DMS153 treated with DMSO at 0.1 percent for 48 hours (cell line): ENCODE measurements at regions not wholly inside any gene's neighbourhood (a gene's known extent, or its start where the extent isn't known, plus 50 kb on each side); places are given as distances from the start of the nearest gene placed in this dataset.

Experiments
- DNase-seq: peaks from one replicate; lab custom pipeline; 2025; ENCODE audit not compliant: unreplicated experiment; lab: John Stamatoyannopoulos, UW

DNA sequence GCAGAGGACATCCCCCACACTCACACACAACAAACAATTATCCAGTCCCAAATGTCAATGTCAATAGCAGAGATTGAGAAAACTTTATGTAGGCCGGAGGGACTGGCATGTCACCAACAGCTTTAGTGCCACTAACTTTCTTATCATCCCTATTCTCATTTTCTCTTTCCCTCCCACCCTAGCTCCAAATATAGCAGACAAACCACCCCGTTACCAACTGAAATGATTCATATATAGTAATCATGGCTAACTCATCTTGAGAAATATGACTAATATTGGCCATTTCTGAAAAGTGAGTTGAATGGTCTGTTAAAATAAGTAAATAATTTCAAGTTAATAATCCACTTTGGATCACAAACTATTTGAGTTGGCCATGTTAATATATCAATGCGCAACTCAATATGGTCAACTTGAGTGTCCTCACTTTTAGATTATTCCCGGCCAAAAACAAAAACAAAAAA, 242.1 kb upstream of the RND3 start:
- no peak for DNase-seq

DNA sequence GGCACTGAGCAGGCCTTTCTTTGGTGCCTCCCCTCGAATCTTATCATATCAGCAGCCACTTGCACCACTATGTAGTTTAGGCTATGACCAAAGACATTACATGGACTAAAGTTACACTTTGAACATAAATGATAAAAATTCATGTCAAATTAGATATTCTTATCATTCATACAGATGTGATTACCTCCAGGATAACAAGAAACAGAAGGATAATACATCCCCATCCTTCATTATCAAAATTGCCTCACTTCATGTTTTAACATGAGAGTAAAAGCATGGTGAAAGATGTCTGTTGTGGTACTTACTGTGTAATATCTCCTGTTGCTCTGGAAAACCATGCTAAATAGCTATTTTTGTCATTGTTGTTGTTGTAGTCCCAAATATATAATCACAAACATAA, 230.8 kb upstream of the RND3 start:
- no peak for DNase-seq

DNA sequence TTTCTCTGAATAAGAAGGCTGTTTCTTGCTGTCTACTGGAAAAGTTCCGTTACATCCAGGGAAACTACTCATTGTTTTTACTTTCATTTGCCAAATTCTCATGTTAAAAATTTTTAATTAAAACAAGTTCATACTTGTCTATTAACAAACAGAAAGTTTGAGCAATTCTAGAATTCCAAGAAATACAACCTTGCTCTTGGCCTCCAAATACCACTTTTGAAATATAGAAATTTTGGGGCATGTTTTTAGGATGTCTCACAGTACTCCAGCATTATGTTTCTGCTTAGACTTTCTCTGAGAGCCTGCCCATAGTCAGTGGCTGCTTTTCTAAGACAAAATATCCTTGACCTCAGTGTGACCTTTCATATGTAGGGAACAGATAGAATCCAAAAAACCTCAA, 228.7 kb upstream of the RND3 start:
- no peak for DNase-seq

DNA sequence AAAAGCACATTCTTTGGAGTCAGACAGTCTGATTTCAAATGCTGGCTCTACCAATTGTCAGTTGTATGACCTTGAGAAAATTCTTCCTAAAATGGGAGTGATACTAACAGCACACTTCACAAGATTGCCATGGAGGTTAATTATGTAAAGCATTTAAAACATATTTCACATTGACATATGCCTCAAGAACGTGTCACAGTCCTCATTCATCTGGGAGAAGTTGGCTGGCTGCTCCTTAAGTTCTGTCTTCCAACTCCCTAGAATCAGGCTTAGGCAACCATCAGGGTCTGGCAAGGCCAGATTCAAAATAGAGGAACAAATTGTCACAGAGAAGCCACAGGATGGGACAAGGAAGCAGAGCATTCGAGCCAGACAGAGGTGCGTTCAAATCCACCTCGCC, 228.0 kb upstream of the RND3 start:
- DNase-seq, result no peak

DNA sequence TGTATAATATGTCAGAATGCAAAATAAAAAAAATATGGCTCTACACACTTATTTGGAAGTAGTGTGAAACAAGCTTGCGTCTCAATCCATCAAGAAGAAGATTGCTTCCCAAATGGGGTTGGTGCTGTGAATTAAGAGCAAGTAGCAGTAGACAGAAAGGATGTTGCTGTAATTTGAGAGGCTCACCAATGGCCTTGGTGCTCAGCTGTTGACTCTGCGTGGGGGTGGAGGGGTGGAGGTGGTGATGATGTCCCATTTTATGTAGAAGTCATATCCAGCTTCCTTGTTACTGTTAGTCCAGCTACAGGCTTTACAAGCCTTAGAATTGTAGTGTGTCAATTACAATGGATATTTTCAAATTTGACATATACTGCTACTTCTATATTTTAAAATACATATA, 223.4 kb upstream of the RND3 start:
- DNase-seq, result peak; percentile 21

DNA sequence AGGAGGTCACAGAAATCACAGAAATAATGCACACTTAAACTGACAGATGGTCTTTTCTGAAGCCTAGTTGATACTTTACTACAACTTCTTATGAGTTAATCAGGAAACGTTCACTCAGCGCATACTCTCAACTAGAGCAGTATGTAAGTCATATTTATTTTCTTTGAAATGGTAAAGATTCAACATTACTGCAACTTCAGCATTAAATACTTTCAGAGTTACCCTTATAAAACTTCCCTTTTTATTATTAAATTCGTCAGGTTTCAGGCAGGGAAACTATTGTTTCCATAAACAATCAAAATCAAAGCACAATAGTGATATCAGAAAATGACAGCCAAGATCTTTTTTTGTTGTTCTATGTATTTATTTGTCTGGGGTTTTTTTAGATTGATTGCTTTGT, 222.6 kb upstream of the RND3 start:
- DNase-seq, result no peak

DNA sequence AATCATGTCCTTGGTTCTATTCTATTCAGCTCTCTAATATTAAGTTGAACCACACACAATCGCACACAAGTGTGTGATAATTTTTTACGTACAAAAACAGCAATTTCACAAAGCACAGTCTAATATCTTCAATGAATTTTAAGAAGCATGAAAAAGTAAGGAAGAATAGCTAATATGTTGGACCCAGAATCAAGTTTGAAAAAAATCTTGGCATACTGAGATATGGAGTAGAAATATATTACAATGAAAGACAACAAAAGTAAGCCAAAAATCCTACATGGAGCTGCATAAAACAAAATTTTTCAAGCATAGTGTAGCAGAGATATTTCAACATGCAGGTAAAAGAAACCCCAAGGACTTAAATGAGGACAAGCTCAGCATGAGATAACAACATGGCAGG, 219.1 kb upstream of the RND3 start:
- no peak for DNase-seq

DNA sequence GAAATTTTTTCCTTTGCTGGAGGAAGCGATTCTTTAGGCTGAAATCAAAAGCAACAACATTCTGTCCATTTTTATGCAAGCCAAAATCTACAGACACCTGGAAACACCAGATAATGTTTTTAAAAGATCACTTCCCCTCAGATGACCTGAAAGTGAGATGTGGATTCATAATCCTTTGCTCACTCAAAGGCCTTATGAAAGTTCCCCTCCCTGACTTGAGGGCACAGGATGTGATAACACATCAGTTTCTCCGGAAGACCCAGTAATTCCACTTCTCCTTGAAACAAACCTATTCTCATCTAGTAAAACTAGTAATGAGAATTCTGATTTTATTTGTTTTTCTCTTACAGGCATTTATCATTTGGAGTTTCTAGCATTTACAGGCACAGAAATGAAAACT, 218.3 kb upstream of the RND3 start:
- DNase-seq, result no peak

DNA sequence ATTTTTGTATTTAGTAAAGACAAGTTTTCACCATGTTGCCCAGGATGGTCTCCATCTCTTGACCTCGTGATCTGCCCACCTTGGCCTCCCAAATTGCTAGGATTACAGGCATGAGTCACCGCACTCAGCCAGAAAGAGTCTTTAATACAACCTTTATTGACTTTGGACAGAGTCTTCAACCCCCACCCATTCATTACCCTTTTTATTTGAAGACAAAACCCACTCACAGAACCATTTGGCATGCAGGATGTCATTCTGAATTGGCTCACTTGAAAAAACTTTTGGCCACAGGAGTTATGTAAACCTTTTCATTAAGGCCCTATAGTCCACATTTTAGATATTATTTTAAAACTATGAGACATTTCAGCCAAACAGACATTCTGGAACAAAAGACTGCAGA, 217.9 kb upstream of the RND3 start:
- DNase-seq, result no peak

DNA sequence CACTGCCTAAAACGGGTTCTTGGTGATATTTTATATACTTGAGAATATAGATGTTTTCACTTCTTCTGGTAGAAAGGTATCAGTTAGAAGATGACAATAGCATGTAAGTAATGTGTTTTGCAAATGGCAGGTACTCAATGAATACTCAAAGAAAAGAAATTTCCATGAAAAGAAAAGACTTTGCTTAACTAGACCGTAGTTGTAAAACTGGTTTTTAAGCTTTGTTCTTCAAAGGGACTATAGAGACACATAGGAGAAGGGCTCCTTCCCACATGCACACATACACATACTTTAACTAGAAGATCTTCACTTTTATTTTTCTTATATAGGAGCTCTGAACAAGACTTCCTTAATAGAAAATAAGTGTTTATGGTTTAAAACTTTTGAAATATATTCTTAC, 215.3 kb upstream of the RND3 start:
- no peak for DNase-seq

DNA sequence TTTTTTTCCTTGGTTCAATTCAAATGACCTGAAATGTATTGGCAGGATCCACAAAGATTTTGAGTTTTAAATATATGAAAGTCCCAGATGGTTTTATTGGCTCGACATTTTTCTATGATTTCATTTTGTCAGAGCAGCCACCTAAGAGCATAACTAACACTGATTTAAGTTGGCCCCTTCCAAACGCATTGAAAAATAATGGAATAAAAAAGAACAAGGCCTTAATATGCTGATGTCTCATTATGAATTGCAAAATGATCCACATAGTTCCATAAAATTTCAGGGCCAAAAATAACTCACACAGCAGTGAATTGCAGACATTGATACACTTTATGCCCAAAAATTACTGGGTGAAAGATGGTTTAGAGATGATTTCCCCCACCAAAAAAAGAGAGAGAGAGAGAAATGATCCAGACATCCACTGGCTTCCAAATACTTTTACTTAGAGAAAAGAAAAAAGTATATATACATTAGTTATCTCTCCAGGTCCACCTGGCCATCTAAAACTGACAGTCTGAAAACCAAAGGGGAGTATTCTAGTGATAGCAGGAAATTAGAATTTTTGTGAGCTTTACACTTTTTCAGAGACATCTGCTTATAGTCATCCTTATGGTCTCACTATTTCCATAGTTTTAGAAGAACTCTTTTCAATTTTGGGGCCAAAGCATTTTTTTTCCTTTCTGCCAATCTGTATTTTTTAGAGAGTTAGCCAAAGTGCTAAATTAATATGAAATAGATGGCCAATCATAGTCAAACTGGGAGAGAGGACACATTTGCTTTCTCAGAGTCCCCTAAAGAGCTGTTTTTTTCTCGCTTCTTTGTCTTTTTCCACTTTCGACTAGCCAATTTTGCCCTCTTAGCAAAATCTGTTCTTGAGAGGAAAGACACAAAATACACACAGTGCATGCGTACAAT, 213.5 kb upstream of the RND3 start:
- no peak for DNase-seq

DNA sequence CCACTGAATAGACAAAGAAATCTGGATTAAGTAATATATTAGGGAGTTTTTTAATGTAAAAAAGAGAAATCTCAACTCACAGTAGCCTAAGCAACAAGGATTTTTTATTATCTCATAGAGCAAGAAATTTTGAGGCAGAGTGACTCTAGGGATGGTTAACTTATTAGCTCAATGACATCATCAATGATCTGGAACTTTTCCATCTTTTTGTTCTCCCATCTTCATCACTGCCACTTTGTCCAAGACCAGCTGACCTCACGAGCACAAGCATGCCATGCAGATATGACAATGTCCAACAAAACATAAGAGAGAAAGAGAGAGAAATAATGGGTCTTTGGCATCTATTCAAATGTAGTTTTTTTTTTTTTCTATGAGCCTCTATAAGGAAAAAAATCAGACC, 211.8 kb upstream of the RND3 start:
- no peak for DNase-seq

DNA sequence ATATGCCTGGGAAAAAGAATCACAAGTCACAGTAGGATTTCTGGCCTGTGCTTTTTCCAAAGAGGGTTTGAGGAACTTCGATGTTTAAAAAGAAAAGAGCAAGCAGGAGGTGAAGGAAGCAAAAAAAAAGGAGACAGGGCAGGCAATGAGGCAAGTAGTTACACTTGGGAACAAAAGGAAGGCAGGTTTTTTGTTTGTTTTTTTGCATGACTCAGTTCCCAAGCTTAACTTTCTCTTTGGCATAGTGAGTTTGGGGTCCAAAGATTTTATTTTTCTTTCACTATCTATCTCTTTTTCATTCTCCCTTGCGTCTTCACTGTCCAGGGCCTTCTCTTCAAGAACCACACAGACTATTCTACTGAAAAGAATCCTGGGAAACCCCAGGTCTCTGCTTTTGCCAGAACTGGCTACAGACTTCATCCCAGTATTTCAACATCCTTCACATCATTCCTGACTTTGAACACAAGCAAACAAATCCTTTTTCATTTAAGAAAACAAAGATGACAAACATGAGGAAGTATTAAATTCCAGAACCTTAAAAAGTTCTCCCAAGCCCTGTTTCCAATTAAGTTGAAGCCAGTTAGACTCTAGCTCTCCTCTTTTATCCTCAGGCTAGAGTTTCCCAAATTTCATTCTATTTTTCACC, 210.7 kb upstream of the RND3 start:
- no peak for DNase-seq

DNA sequence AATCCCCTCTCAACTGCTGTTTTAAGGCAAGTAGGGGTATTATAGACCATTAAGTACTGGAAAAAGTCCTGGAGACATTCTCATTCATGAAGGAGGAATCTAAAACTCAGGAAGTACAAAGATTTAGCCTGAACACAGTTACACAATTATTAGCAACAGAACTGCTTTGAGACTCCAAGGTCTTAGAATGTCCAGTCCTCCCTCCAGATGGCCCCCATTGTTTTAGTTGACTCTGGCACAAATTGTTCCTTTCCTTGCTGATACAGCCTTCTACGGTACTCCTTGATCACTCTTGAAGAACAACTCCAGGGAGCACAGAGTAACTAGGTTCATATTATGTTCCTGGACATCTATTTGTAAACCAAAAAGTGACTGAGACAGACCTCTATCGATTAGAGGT, 210.1 kb upstream of the RND3 start:
- no peak for DNase-seq

DNA sequence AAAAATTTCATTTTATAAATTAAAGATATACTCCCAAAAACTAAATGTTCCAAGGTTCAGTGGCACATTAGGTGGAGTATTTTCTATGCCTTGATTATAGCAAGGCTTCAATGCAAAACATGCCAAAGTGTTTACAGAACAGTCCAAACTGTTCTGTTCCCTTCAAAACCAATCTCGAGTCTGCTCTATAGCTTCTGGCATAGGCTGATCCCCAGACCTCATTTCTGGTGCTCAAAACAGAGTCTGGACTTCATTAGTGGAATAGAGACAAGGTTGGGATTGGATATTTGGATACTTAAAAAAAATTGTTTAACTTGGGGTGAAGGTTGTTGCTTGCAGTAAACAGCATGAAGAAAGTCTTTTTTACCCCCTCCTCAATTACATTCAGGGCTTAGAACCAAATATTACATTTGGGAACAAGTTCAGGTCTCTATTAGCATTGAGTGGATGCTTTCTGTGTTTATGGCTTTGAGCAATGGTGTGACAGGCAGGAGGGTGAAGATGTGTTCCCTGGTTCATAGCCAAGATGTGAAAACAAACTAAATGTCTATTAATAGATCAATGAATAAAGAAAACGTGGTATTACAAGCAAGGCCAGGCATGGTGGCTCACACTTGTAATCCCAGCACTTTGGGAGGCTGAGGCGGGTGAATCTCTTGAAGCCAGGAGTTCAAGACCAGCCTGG, 208.1 kb upstream of the RND3 start:
- no peak for DNase-seq

DNA sequence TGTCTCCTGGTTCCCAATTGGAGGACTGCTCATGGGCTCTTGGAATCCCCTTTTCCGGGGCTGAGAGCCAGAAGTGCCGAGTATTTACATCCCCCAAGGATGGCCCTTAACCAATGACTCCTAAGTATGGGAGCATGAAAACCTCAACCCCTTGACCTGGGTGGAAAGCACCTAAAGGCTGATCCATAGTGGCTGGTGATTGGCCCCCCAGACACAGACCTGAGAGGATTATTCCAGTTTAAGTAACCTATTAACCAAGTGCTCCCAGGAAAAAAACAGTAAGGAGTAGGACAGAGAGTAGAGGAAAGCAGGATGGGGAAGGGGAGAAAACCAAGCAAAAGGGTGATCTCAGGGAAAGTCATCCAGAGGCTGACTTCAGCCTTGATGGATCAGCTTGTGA, 206.1 kb upstream of the RND3 start:
- DNase-seq, result no peak

DNA sequence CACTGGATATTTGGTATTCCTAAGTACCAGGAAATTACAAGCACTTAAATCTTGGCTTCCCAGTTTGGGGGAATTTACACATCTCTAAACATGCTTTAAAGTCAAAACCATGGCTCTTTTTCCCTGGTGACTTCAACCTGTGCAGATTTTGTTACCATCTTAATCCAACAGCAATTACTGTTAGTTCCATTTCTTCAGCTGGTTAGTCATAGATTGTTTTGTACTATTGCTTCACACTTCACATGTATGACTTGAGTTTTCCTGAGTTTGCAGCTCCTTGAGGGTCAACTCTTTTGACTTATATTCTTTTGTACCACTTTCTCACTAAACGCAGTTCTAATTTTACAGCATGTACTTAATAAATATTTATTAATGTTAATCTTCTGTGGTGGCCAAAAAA, 203.4 kb upstream of the RND3 start:
- no peak for DNase-seq

DNA sequence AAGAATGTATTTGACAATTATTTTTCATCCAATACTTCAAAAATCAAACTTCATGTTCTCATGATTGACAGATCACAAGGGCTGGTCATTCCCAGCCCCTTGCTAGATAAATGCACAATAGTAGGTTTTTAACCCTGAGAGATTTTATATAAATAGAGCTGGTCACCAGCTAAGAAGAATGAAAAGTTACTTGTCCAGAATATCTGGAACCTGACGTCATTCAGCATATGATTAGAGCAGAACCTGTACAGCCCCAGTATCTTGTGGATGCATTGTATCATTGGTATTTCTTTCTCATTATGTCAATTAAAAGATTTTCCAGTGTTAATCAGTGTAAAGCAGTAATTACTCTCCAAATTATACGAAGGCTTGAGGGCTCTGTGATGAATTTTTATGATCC, 202.8 kb upstream of the RND3 start:
- no peak for DNase-seq

DNA sequence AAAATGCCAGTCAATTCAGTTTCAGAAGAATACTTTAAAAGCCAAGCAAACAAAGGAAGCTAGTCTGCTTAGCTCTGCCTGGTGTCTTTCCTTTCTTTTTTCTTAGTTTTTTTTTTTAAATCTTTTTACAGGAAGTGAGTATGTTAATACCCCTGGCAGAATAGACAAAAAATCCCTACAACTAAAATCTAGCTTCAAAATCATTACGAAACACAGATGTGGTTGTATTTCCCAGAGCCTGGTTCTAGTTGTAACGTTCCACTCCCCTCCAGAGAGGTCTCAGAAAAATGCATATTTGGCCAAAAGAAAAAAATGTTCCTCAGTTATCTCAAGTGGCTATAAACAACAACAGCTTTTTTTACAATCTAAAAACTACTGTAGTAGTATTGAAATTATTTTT, 202.1 kb upstream of the RND3 start:
- DNase-seq, result no peak

DNA sequence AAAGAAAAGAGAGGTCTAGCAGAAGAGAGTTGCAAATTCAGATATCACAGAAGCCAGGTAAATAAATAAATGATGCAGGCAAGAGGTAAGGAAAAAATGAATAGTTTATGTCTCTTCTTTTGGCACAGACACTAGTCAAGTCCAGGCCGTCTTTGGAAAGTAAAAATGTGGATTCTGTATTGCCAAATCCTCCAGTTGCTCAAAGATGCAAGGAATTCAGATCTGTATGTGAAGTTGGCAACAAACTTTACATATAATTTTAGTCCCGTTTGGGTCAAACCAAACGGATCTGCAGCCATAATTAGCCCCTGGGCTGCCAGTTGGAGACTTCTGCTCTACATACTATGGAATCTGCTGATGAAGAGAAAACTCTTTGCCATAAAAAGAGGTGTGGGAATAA, 200.5 kb upstream of the RND3 start:
- DNase-seq, result no peak

DNA sequence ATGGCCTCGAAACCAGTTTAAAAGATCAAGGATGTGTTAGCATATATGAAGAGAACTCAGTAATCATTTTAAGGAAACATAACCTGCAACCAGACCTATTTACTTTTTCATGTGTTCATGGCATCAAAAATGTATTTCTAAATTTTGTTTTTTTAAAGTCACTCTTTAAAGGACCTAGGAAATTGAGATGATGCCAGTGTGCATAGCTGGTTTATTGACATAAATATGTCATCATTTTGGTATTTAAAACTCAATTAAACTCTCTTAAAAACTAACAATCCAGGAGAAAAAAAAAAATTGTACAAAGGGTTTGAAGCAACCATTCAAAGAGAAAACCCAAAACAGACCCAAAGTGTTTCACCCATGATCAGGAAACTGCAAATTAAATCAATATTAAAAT, 198.9 kb upstream of the RND3 start:
- no peak for DNase-seq
